HepG2 (cell line): ENCODE measurements at regions not wholly inside any gene's neighbourhood (a gene's known extent, or its start where the extent isn't known, plus 50 kb on each side); places are given as distances from the start of the nearest gene placed in this dataset.

ENCODE experiments used
- ATAC-seq: fragments of 200-7000 bp; cut with Tn5 transposase; 3 replicates; pipeline ENCODE4 v1.9.1; 2020; ENCODE audit warnings: mild to moderate bottlenecking, moderate library complexity
- BruUV-seq: library from RNA; stranded (reverse); fragments of 400-500 nt; replicated peaks from 2 replicates; lab custom pipeline; 2021; lab: Mats Ljungman, UMichigan
- CTCF ChIA-PET: fragments of 300-600 bp; formaldehyde crosslinking; extraction: SDS; loops from one replicate; lab custom pipeline; 2021; ENCODE audit warnings: low total read pairs, inconsistent platforms, low intra/inter-chr PET ratio; lab: Yijun Ruan, JAX
- POLR2A ChIA-PET: fragments of 350-600 bp; sonication (Branson Sonifier 250); formaldehyde crosslinking; loops from one replicate; lab custom pipeline; 2020; ENCODE audit warnings: antibody characterized with exemption, inconsistent platforms; lab: Yijun Ruan, JAX
- DNase-seq: peaks from one replicate; pipeline ENCODE4 v3.0.0-alpha.2; 2015; ENCODE audit warnings: low spot score
- FAIRE-seq: peaks from 3 replicates; lab custom pipeline; 2011; peaks lifted over from hg19 to GRCh38; lab: Jason Lieb, UNC
- H2AFZ ChIP-seq: one replicate; pipeline ENCODE4 v1.6.1; 2011; ENCODE audit warnings: low read length, inconsistent platforms
- H3K27ac ChIP-seq: fragments of 300-600 bp; 3 replicates; pipeline ENCODE4 v1.8.0; 2011; ENCODE audit warnings: mixed run types, mild to moderate bottlenecking, mixed read lengths, low read length, inconsistent platforms; ENCODE audit not compliant: insufficient read depth; ENCODE audit errors: extremely low read length
- H3K27me3 ChIP-seq, 2 experiments: fragments of 200-600 bp in 1 of 2; 2 replicates in 1 of 2; 3 replicates in 1 of 2; pipeline versions ENCODE4 v1.6.0 to v1.8.0; 2011; ENCODE audit warnings: low read length in 2 of 2, mild to moderate bottlenecking in 2 of 2, moderate library complexity in 2 of 2, inconsistent platforms in 1 of 2; ENCODE audit not compliant: insufficient read depth in 2 of 2, control insufficient read depth in 1 of 2
- H3K36me3 ChIP-seq, 2 experiments: fragments of 200-600 bp in 1 of 2; replicated peaks in 1 of 2; 2 replicates in 1 of 2; 3 replicates in 1 of 2; pipeline versions ENCODE4 v1.5.1 to v1.8.0; 2011; ENCODE audit warnings: low read length in 2 of 2, inconsistent platforms in 1 of 2; ENCODE audit not compliant: insufficient read depth in 2 of 2, control insufficient read depth in 1 of 2
- H3K4me1 ChIP-seq: 2 replicates; pipeline ENCODE4 v1.5.1; 2012; ENCODE audit warnings: low read length, inconsistent platforms; ENCODE audit not compliant: insufficient read depth
- H3K4me2 ChIP-seq: 2 replicates; pipeline ENCODE4 v1.6.0; 2011; ENCODE audit warnings: low read depth, low read length, inconsistent platforms
- H3K4me3 ChIP-seq, 3 experiments: fragments of 200-600 bp in 1 of 3; sonication (generic), shearing (Covaris generic) in 1 of 3; replicated peaks in 1 of 3; 2 replicates each; pipeline ENCODE4 v1.5.1; 2011 to 2016; ENCODE audit warnings: low read length in 3 of 3, inconsistent platforms in 2 of 3, low read depth in 2 of 3, mild to moderate bottlenecking in 2 of 3, control low read depth in 1 of 3, mixed read lengths in 1 of 3; ENCODE audit not compliant: insufficient read depth in 1 of 3
- H3K79me2 ChIP-seq: one replicate; pipeline ENCODE4 v1.6.1; 2011; ENCODE audit warnings: low read length, inconsistent platforms; ENCODE audit not compliant: insufficient read depth
- H3K9ac ChIP-seq: 2 replicates; pipeline ENCODE4 v1.6.0; 2011; ENCODE audit warnings: mild to moderate bottlenecking, low read depth, low read length, inconsistent platforms; ENCODE audit not compliant: insufficient read depth
- H3K9me3 ChIP-seq: 2 replicates; pipeline ENCODE4 v1.5.1; 2012; ENCODE audit warnings: mild to moderate bottlenecking, low read length
- H4K20me1 ChIP-seq: 2 replicates; pipeline ENCODE4 v1.6.0; 2011; ENCODE audit warnings: inconsistent platforms, mild to moderate bottlenecking, low read length, moderate library complexity; ENCODE audit not compliant: insufficient read depth
- BHLHE40 ChIP-seq: IDR thresholded peaks from 2 replicates; pipeline ENCODE4 v1.6.1; 2011; ENCODE audit warnings: low read length, improper control_type of control experiment
- CBFB ChIP-seq: sonication (generic); formaldehyde crosslinking; IDR thresholded peaks from 2 replicates; pipeline ENCODE4 v1.4.0; 2020; ENCODE audit warnings: missing genetic modification reagents
- CCDC6 ChIP-seq: sonication (generic); formaldehyde crosslinking; IDR thresholded peaks from 2 replicates; pipeline ENCODE4 v1.8.1; 2022; ENCODE audit warnings: mild to moderate bottlenecking, missing genetic modification reagents, moderate library complexity
- JUND ChIP-seq: sonication (generic); formaldehyde crosslinking; IDR thresholded peaks from 2 replicates; pipeline ENCODE4 v1.8.0; 2022; ENCODE audit warnings: mild to moderate bottlenecking, missing genetic modification reagents
- MAZ ChIP-seq, 2 experiments: sonication (generic) in 1 of 2; formaldehyde crosslinking in 1 of 2; IDR thresholded peaks; 2 replicates each; pipeline versions ENCODE4 v1.5.0 to v1.6.1; 2012 to 2020; ENCODE audit warnings: low read depth in 2 of 2, mild to moderate bottlenecking in 2 of 2, borderline replicate concordance in 1 of 2, improper control_type of control experiment in 1 of 2, low read length in 1 of 2, missing genetic modification reagents in 1 of 2, moderate library complexity in 1 of 2
- MED1 ChIP-seq: sonication (generic); formaldehyde crosslinking; IDR thresholded peaks from 2 replicates; pipeline ENCODE4 v1.4.0; 2020; ENCODE audit warnings: missing genetic modification reagents
- MEIS2 ChIP-seq: sonication (generic); formaldehyde crosslinking; IDR thresholded peaks from 2 replicates; pipeline ENCODE4 v1.9.0; 2021; ENCODE audit warnings: mild to moderate bottlenecking, missing genetic modification reagents
- PAF1 ChIP-seq: IDR thresholded peaks from 2 replicates; pipeline ENCODE4 v1.6.1; 2016; ENCODE audit warnings: missing genetic modification reagents, missing compliant biosample characterization
- RNF2 ChIP-seq: fragments of 450-650 bp; conservative IDR thresholded peaks from 2 replicates; pipeline ENCODE4 v1.6.1; 2016; ENCODE audit warnings: low read depth
- SNAI1 ChIP-seq: sonication (generic); formaldehyde crosslinking; IDR thresholded peaks from 2 replicates; pipeline ENCODE4 v1.5.0; 2020; ENCODE audit warnings: mild to moderate bottlenecking, missing genetic modification reagents, borderline replicate concordance
- SNRNP70 ChIP-seq: fragments of 200-400 bp; formaldehyde crosslinking; IDR thresholded peaks from 2 replicates; pipeline ENCODE4 v1.6.1; 2017; ENCODE audit warnings: mild to moderate bottlenecking, low read depth, low read length, moderate library complexity
- ZNF512B ChIP-seq: sonication (generic); formaldehyde crosslinking; IDR thresholded peaks from 2 replicates; pipeline ENCODE4 v1.5.1; 2020; ENCODE audit warnings: missing genetic modification reagents, mild to moderate bottlenecking, borderline replicate concordance
- ZNF557 ChIP-seq: sonication (generic); formaldehyde crosslinking; IDR thresholded peaks from 2 replicates; pipeline ENCODE4 v1.4.0; 2020; ENCODE audit warnings: missing genetic modification reagents
- ZNF607 ChIP-seq: sonication (generic); formaldehyde crosslinking; IDR thresholded peaks from 2 replicates; pipeline ENCODE4 v1.5.1; 2020; ENCODE audit warnings: missing genetic modification reagents, mild to moderate bottlenecking, borderline replicate concordance
- WGBS: methylation state at CpG from one replicate; pipeline ENCODE4 v1.1.6; 2017; ENCODE audit warnings: low lambda C conversion rate; 5-methylcytosine and 5-hydroxymethylcytosine counted together
- in situ Hi-C: cut with HindIII; loops from 2 replicates; pipeline ENCODE4 v1.10.0; 2017; ENCODE audit warnings: low pct_unique_long_range_greater_than_20kb; ENCODE audit not compliant: extremely low pct_ligation_motif_present
- intact Hi-C: fragments of 100-400 bp; cut with micrococcal nuclease; formaldehyde crosslinking; loops from one replicate; pipeline ENCODE4 v1.10.0; 2022; ENCODE audit not compliant: unreplicated experiment
- TF ChIP-seq, protein P1 (sequence below): IDR thresholded peaks from 2 replicates; pipeline ENCODE4 v1.6.1; 2016; ENCODE audit warnings: control low read depth
- TF ChIP-seq, protein P2 (sequence below): sonication (generic); formaldehyde crosslinking; IDR thresholded peaks from 2 replicates; pipeline ENCODE4 v1.4.0; 2020; ENCODE audit warnings: missing genetic modification reagents, mild to moderate bottlenecking, borderline replicate concordance

- ChIA-PET CTCF (no interaction called here), POLR2A (no interaction called here)
- under 1% methylated on average over 4 of the region's 4 CpGs for WGBS
- Histone ChIP-seq H3K36me3 (no peaks in the 10 kb centered on the region), H3K27me3 (peaks cover 3 to 13% of the 10 kb centered on the region in 2 experiments; a peak in 3 of 5 replicates), H3K9me3 (no peaks in the 10 kb centered on the region), H3K79me2 (no peaks in the 10 kb centered on the region), H4K20me1 (no peaks in the 10 kb centered on the region), H3K4me3 (no peak overlapping the region), H3K4me1 (no peaks in the 10 kb centered on the region), H2AFZ (no peak overlapping the region), H3K27ac (no peak overlapping the region), H3K9ac (no peak overlapping the region), H3K4me2 (no peak overlapping the region)
- no peak for DNase-seq
- TF ChIP-seq SNAI1 (CRISPR knock-in tag): no peak
- TF ChIP-seq, protein P1, sequence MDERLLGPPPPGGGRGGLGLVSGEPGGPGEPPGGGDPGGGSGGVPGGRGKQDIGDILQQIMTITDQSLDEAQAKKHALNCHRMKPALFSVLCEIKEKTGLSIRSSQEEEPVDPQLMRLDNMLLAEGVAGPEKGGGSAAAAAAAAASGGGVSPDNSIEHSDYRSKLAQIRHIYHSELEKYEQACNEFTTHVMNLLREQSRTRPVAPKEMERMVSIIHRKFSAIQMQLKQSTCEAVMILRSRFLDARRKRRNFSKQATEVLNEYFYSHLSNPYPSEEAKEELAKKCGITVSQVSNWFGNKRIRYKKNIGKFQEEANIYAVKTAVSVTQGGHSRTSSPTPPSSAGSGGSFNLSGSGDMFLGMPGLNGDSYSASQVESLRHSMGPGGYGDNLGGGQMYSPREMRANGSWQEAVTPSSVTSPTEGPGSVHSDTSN: no peak
- no peak for TF ChIP-seq ZNF607
- TF ChIP-seq MEIS2 (CRISPR knock-in tag): no peak
- no peak for TF ChIP-seq ZNF512B (CRISPR knock-in tag)
- TF ChIP-seq MAZ (IDR thresholded peaks at IDR 0.05; ENCODE audit: borderline replicate concordance, low read depth, low read length): no peak
- TF ChIP-seq MAZ (CRISPR knock-in tag; IDR thresholded peaks at IDR 0.05; ENCODE audit: low read depth): no peak
- TF ChIP-seq PAF1 (CRISPR knock-in tag): no peak
- TF ChIP-seq, protein P2, sequence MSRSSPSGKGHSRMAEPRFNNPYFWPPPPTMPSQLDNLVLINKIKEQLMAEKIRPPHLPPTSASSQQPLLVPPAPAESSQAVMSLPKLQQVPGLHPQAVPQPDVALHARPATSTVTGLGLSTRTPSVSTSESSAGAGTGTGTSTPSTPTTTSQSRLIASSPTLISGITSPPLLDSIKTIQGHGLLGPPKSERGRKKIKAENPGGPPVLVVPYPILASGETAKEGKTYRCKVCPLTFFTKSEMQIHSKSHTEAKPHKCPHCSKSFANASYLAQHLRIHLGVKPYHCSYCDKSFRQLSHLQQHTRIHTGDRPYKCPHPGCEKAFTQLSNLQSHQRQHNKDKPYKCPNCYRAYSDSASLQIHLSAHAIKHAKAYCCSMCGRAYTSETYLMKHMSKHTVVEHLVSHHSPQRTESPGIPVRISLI (CRISPR knock-in tag): no peak
- TF ChIP-seq BHLHE40: no peak
- no peak for TF ChIP-seq JUND (CRISPR knock-in tag)
- no peak for TF ChIP-seq CCDC6 (CRISPR knock-in tag)
- TF ChIP-seq RNF2: no peak
- TF ChIP-seq CBFB (CRISPR knock-in tag): no peak
- no peak for TF ChIP-seq ZNF557 (CRISPR knock-in tag)
- TF ChIP-seq SNRNP70: no peak
- no peak for TF ChIP-seq MED1 (CRISPR knock-in tag)
- in situ Hi-C loops: no loop called here
- intact Hi-C loops: no loop called here
- ATAC-seq: no peak
- no TSS peak for BruUV-seq
- no peak for FAIRE-seq
These were observed 62.9 kb upstream of the NAV2 start for GRCh38 chr11:19649751-19650150.
